ENCODE measurements at regions not wholly inside any gene's neighbourhood (a gene's known extent, or its start where the extent isn't known, plus 50 kb on each side); places are given as distances from the start of the nearest gene placed in this dataset.

DNA sequence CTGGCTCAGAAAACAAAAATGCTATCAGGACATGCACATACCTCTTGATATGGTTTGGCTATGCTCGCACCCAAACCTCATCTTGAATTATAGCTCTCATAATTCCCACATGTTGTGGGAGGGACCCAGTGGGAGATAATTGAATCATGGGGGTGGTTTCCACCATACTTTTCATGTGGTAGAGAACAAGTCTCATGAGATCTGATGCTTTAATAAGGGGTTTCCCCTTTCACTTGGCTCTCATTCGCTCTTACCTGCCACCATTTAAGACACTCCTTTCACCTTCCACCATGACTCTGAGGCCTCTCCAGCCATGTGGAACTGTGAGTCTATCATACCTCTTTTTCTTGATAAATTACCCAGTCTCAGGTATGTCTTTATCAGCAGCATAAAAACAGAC, 958.6 kb downstream of the TRAM1L1 start:
- TF ChIP-seq, protein P1, sequence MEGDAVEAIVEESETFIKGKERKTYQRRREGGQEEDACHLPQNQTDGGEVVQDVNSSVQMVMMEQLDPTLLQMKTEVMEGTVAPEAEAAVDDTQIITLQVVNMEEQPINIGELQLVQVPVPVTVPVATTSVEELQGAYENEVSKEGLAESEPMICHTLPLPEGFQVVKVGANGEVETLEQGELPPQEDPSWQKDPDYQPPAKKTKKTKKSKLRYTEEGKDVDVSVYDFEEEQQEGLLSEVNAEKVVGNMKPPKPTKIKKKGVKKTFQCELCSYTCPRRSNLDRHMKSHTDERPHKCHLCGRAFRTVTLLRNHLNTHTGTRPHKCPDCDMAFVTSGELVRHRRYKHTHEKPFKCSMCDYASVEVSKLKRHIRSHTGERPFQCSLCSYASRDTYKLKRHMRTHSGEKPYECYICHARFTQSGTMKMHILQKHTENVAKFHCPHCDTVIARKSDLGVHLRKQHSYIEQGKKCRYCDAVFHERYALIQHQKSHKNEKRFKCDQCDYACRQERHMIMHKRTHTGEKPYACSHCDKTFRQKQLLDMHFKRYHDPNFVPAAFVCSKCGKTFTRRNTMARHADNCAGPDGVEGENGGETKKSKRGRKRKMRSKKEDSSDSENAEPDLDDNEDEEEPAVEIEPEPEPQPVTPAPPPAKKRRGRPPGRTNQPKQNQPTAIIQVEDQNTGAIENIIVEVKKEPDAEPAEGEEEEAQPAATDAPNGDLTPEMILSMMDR (IDR thresholded peaks at IDR 0.05): no peak
- TF ChIP-seq POLR2A (IDR thresholded peaks at IDR 0.05): no peak
